Smooth muscle cell (in vitro differentiated cells): ENCODE measurements at regions not wholly inside any gene's neighbourhood (a gene's known extent, or its start where the extent isn't known, plus 50 kb on each side); places are given as distances from the start of the nearest gene placed in this dataset.
A peak's percentile ranks its signal among the peaks of the same experiment; 100 is the strongest.

Source experiments
- DNase-seq: peaks from one replicate; lab custom pipeline; 2025; ENCODE audit not compliant: unreplicated experiment; lab: John Stamatoyannopoulos, UW
- H2AFZ ChIP-seq: fragments of 200-600 bp; sonication (generic); 2 replicates; pipeline ENCODE4 v1.6.0; 2016; ENCODE audit warnings: antibody characterized with exemption, low read depth, mild to moderate bottlenecking
- H3F3A ChIP-seq: fragments of 200-600 bp; sonication (generic); 2 replicates; pipeline ENCODE4 v1.6.0; 2017; ENCODE audit warnings: antibody characterized with exemption, low read depth
- H3K27ac ChIP-seq: fragments of 200-600 bp; sonication (generic); 2 replicates; pipeline ENCODE4 v1.5.1; 2016; ENCODE audit warnings: low read depth, mild to moderate bottlenecking
- H3K27me3 ChIP-seq: fragments of 200-600 bp; sonication (generic); 2 replicates; pipeline ENCODE4 v1.6.1; 2016; ENCODE audit warnings: low read depth, mild to moderate bottlenecking
- H3K36me3 ChIP-seq: fragments of 200-600 bp; sonication (generic); 2 replicates; pipeline ENCODE4 v1.5.1; 2016; ENCODE audit warnings: low read depth
- H3K4me1 ChIP-seq: fragments of 200-600 bp; sonication (generic); 2 replicates; pipeline ENCODE4 v1.5.1; 2016; ENCODE audit warnings: low read depth
- H3K4me2 ChIP-seq: fragments of 200-600 bp; sonication (generic); 2 replicates; pipeline ENCODE4 v1.6.0; 2016; ENCODE audit warnings: mild to moderate bottlenecking
- H3K4me3 ChIP-seq: fragments of 200-600 bp; sonication (generic); 2 replicates; pipeline ENCODE4 v1.5.1; 2016; ENCODE audit warnings: mild to moderate bottlenecking
- H3K79me2 ChIP-seq: fragments of 200-600 bp; sonication (generic); 2 replicates; pipeline ENCODE4 v1.6.0; 2016; ENCODE audit warnings: low read depth, mild to moderate bottlenecking
- H3K9ac ChIP-seq: fragments of 200-600 bp; sonication (generic); 2 replicates; pipeline ENCODE4 v1.6.0; 2016; ENCODE audit warnings: low read depth
- H3K9me3 ChIP-seq: fragments of 200-600 bp; sonication (generic); replicated peaks from 2 replicates; pipeline ENCODE4 v1.5.1; 2016; ENCODE audit warnings: low read depth
- H4K20me1 ChIP-seq: fragments of 200-600 bp; sonication (generic); 2 replicates; pipeline ENCODE4 v1.6.0; 2016; ENCODE audit warnings: low read depth
- WGBS: methylation state at CpG from one replicate; pipeline ENCODE4 v1.1.7; 2016; ENCODE audit warnings: low lambda C conversion rate; 5-methylcytosine and 5-hydroxymethylcytosine counted together
- TF ChIP-seq, protein P1 (sequence below): fragments of 200-600 bp; sonication (generic); IDR thresholded peaks from 2 replicates; pipeline ENCODE4 v1.5.1; 2017; ENCODE audit warnings: borderline replicate concordance, mild to moderate bottlenecking, antibody characterized with exemption; ENCODE audit not compliant: insufficient read depth, poor library complexity, severe bottlenecking

DNA sequence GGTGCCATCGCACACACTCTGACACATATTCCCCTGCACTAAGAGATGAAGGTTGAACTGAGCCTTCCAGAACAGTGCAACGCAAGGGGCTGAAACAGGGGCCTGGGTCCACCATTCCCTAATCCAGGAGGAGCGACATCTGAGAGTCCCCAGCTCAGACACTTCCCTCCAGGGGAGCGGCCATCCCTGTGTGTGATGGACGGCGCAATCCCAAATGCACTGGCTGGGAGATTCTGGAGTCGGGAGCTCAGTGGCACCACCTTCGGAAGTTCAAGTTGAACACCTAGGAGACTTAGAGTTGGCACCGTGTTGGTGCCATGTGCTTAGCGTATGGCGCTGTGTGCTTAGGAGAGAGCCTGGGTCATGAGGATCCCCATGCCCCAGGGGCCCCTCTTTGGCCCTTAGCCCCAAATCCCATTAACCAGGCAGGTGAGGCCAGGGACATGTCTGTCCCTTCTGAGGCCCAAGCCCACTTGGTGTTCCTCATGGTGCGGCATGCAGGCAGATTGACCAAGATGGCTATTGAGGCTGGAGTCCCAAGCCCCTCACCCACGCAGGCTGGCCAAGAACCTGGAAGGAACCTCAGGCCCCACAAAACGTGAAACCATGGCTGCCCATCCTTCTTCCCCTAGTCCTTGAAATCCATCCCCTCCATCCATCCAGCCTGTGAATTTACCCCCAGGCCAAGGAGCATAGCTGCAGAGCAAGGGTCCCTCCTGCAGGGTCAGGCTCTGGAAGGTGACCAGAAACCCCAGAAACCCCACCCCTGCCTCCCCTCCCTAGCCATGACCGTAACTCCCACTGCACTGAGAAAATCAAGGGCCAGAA is 114.1 kb upstream of the OTOS start:
- no peaks in the 10 kb centered on the region for H3K36me3 ChIP-seq
- H3F3A ChIP-seq, result no peaks in the 10 kb centered on the region
- no peaks in the 10 kb centered on the region for H4K20me1 ChIP-seq
- no peak for DNase-seq
- H3K4me1 ChIP-seq, result peaks cover 7% of the 10 kb centered on the region
- no peaks in the 10 kb centered on the region for H3K27me3 ChIP-seq
- 91% methylated on average over 15 of the region's 15 CpGs for WGBS
- no peaks in the 10 kb centered on the region for H3K79me2 ChIP-seq
- no peak overlapping the region for H2AFZ ChIP-seq
- TF ChIP-seq, protein P1, sequence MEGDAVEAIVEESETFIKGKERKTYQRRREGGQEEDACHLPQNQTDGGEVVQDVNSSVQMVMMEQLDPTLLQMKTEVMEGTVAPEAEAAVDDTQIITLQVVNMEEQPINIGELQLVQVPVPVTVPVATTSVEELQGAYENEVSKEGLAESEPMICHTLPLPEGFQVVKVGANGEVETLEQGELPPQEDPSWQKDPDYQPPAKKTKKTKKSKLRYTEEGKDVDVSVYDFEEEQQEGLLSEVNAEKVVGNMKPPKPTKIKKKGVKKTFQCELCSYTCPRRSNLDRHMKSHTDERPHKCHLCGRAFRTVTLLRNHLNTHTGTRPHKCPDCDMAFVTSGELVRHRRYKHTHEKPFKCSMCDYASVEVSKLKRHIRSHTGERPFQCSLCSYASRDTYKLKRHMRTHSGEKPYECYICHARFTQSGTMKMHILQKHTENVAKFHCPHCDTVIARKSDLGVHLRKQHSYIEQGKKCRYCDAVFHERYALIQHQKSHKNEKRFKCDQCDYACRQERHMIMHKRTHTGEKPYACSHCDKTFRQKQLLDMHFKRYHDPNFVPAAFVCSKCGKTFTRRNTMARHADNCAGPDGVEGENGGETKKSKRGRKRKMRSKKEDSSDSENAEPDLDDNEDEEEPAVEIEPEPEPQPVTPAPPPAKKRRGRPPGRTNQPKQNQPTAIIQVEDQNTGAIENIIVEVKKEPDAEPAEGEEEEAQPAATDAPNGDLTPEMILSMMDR, result no peak
- no peak overlapping the region for H3K27ac ChIP-seq
- no peak overlapping the region for H3K4me3 ChIP-seq
- no peaks in the 10 kb centered on the region for H3K9me3 ChIP-seq
- no peak overlapping the region for H3K9ac ChIP-seq
- H3K4me2 ChIP-seq, result no peak overlapping the region

DNA sequence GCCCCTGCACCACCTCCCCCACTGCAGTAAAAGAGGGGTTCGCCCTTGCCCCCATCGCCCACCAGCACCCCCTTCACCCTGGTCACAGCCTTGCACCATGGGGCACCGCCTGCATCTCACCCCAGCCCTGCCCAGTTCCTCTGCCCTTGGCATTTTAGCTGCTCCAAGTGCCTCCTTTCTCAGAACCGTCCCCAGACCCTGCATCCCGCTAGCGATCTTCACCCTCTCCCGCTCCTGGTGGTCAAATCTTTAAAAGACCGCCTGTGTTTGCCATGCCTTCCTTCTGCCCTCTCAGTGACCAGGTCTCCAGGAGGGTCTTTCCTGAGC is 114.7 kb upstream of the OTOS start:
- TF ChIP-seq, protein P1, result no peak
- WGBS, result 82% methylated on average over 8 of the region's 8 CpGs
- no peak overlapping the region for H2AFZ ChIP-seq
- H3K36me3 ChIP-seq, result no peaks in the 10 kb centered on the region
- no peak for DNase-seq
- H3F3A ChIP-seq, result no peaks in the 10 kb centered on the region
- H3K4me3 ChIP-seq, result no peak overlapping the region
- no peak overlapping the region for H3K4me2 ChIP-seq
- no peaks in the 10 kb centered on the region for H3K27me3 ChIP-seq
- no peaks in the 10 kb centered on the region for H3K79me2 ChIP-seq
- no peak overlapping the region for H3K9ac ChIP-seq
- no peak overlapping the region for H3K27ac ChIP-seq
- no peaks in the 10 kb centered on the region for H4K20me1 ChIP-seq
- peaks cover 7% of the 10 kb centered on the region for H3K4me1 ChIP-seq
- H3K9me3 ChIP-seq, result no peaks in the 10 kb centered on the region

DNA sequence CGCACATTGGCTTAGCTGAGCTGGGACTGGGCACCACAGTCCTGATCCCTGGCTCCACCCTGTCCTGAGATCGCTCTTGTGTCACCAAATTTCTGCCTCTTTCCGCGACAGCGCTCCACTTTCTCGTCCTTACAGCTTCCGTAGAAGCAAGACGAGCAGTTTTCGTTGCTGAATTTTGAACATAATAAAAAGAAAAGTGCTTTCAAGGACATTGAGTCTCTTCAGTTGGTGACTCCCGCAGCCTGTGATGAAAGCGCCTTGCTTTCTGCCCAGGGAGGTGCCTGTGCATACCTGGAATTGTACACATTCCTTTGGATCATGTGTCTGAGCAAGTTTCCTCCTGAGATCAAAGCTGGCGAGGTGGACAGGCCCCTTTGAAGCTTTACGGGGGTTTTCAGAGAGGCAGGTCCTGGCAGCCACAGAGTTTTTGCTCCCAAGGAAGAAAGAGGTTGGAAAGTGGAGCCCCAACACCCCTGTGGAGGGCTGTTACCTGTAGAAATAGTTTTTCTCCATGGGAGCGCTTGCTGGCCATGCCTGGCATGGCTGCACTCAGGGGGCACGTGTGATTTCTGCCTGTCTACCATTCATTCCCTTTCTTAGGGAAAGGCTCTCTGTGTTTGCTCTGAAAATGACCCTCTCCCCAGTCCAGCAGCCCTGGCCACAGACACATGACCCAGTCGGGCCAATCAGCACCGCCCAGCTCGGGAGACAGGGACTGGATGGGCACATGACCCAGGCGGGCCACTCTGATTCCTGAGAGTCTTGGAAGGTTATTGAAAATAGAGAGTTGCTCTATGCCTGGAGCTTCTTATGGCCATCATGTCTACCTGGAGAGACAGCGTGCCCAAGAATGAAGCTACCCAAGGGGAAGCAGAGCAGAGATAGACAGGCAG is 115.6 kb upstream of the OTOS start:
- no peak overlapping the region for H3K9ac ChIP-seq
- H4K20me1 ChIP-seq, result no peaks in the 10 kb centered on the region
- 73% methylated on average over 20 of the region's 20 CpGs for WGBS
- no peaks in the 10 kb centered on the region for H3K36me3 ChIP-seq
- no peaks in the 10 kb centered on the region for H3F3A ChIP-seq
- H3K27me3 ChIP-seq, result no peaks in the 10 kb centered on the region
- no peaks in the 10 kb centered on the region for H3K79me2 ChIP-seq
- H3K27ac ChIP-seq, result no peak overlapping the region
- peak overlapping the region; percentile 43 for H2AFZ ChIP-seq
- H3K9me3 ChIP-seq, result no peaks in the 10 kb centered on the region
- no peak for DNase-seq
- H3K4me3 ChIP-seq, result no peak overlapping the region
- no peak overlapping the region for H3K4me2 ChIP-seq
- H3K4me1 ChIP-seq, result peaks cover 7% of the 10 kb centered on the region
- TF ChIP-seq, protein P1, result no peak
